NCI-H1105 (cell line): ENCODE measurements at regions not wholly inside any gene's neighbourhood (a gene's known extent, or its start where the extent isn't known, plus 50 kb on each side); places are given as distances from the start of the nearest gene placed in this dataset.
"Not testable (repeated sequence)": the region's sequence is repeated elsewhere in the genome, so short reads cannot be mapped to it uniquely, and the experiment has no call there.

Experiments
- DNase-seq: peaks from one replicate; lab custom pipeline; 2025; lab: John Stamatoyannopoulos, UW

DNA sequence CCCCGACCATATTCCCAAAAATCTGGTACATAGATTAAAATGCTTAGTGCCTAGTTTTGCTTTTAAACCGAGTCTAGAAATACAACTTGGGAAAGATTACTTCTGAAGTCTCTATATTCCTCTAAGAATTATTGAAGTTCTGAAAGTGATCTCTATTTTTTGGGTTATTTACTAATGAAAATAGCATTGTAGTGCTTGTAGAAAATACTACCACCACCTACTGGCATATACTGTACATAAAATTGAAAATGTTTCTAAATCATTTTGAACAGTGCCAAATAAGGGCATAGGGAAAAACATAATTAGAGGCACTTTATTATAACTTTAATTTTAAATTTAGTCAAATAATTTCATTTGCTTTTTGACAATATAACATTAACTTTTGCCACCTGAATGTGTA, 1399.6 kb upstream of the ZEB2 start:
- DNase-seq, result no peak

DNA sequence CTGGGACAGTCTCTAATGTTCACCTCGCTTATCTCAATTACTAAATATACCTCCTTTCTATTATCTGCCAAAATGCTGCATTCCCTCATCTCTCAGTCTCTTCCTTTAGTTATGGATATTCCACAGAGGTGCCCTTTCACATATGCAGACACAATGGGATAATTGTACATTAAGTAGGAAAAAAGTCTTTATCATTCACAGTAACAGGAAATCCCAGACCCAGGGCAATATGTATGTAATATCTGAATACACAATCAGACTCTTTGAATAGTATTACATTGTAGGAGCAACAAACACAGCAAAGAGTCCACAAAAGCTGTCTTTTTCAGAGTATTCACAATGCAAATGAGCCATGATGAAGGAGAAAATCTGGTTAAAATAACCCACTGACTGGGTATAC, 1399.0 kb upstream of the ZEB2 start:
- DNase-seq, result no peak

DNA sequence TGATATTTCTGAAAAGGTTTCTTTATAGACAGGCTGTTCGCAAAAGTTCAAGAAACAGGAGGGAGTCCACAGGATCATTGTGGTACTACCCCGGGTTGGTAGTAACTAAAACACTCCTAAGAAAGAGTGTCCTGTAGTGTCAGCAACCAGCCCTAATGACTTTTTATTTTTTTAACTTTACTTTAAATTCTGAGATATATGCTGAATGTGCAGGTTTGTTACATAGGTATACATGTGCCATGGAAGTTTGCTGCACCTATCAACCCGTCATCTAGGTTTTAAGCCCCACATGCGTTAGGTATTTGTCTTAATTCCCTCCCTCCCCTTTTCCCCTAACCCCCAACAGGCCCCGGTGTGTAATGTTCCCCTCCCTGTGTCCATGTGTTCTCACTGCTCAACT, 1396.9 kb upstream of the ZEB2 start:
- DNase-seq, result no peak

DNA sequence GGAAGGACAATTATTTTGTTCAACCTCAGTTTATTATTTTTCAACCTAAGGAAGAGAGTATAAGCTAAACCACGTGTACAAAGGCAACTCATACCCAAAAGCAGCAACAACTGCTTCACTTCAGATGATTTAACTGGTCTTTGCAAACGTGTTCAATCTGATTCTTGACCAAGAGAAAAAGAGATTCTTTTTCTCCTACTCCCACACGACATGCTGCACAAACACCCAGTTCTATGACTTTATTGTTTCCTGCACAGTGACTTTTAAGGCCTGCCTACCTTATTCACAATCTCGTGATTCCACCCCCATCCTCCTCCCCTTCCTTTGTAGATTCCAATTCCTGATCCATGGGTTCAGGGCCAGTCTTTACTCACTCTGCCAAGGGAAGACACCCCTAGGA, 1394.8 kb upstream of the ZEB2 start:
- DNase-seq, result no peak

DNA sequence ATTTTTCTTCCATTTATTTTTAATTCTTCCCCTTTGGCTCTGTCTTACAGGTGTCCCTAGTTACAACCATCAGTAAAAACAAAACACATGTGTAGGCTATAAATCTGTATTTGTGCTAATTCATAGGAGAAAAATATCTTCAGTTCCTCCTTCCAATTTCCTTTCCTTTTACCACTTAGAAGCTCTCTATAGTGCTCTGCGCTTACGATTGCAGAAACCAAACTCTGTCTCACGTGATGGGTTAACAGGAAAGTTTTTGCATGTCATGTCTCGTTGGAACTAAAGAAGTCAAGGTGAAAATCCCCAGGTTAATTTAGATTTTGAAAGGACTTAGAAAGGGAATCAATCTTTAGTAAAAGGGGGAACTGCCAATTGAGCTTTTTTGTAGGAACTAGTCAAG, 1390.5 kb upstream of the ZEB2 start:
- no peak for DNase-seq

DNA sequence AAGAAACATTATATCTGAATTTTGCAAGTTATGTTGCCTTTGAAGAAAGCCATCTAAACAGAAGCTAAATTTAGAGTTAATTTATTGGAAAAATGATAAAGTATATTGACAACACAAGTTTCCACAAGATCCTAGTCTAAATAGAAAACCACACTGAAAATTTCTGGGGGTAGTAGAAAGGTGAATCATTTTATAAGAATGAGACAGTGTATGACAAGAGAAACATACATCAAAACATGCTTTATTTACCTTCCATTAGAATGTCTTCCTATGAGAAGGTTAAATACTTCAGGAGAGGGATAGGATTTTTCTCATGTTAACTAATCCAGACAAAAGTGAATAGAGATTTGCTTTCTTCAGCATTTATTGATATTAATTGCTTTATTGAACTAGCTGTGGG, 1389.8 kb upstream of the ZEB2 start:
- no peak for DNase-seq

DNA sequence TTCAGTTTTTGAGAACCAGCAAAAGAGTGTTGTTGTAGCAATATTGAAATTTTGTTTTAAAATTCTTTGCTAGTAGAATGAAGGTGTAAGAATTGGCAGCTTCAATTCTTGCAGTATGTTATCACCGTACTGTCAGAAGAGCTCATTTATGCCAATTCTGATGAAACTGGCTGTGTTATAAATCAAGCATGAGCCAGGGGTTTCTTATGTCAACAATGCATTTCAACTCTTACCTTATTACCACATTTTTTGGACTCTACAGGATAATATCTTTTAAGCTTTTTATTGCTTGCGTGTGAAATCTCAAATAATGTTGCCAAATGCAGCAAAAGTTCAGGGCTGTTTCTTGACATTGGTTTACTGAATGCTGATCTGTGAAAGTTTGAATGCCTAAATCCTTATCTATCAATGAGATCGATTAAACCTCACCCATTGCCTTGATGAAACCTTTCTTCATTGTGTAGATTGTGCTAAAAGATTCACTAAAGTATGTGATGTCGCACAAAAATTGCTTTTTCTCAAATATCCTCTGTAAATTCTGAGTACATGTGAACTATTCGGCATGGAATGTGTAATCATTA, 1389.3 kb upstream of the ZEB2 start:
- no peak for DNase-seq

DNA sequence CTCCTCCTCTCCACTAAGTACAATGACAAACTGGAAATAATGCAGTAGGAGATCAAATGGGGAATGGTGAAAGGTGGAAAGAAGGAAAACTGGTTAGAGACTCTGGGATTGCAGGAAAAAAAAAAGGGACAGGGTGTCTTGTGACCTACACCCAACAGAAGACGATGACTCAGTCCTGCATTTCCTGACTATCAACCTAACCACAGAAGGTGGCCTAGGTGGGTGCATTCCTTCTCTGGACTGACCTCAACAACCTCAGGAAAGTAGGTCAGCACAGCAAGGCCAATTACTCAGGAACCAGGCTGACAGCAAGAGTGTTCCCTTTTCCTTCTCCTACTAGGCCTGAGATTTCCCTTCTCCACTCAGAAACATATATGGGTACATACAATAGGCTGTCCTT, 1386.4 kb upstream of the ZEB2 start:
- no peak for DNase-seq

DNA sequence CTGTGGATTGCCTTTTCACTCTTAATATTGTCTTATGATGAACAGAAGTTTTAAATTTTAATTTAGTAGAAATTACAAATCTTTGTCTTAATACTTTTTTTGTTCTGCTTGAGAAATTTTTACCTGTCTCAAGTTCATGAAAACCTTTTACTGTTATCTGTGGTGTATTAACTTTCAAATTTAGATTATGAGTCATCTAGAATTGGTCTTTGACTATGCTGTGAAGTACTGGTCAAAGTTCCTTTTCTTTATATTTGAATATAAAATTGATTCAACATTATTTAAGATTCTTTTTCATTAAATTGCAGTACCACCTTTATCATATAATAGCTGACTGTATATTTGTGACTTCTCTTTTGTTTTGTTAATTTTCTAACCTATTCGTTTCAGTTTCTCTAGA, 1385.5 kb upstream of the ZEB2 start:
- no peak for DNase-seq

DNA sequence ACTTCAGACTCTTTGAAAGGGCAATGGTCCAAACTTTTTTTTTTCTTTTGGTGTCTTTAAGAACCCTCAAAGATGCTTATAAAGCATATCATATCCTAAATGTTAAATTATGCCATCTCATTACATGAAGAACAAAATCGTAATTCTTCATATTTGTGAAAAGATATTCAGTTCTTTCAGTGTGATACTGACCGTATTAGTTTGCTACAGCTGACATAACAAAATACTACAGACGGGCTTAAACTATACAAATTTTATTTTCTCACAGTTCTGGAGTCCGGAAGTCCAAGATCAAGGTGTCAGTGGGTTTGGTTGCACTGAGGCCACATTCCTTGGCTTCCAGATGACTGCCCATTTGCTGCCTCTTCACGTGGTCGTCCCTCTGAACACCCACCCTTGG, 1377.2 kb upstream of the ZEB2 start:
- DNase-seq, result no peak

DNA sequence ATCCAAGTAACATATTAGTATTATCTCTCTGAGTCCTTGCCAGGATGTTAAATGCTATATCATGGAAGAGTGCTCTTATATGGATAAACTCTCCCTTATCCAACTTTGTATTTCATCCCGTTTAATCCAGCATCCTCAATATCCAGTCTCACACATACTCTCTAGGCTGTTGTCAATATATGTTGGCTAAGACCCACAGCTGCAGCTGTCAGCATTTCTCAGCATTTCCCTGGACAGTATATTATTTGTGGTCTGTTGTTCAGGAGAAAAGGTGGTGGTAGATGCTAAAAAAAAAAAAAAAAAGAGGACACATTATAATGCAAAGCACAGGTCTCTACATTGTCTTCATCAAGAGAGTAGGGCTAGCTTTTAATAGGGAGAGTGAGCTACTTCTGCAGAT, 1368.0 kb upstream of the ZEB2 start:
- DNase-seq, result no peak

DNA sequence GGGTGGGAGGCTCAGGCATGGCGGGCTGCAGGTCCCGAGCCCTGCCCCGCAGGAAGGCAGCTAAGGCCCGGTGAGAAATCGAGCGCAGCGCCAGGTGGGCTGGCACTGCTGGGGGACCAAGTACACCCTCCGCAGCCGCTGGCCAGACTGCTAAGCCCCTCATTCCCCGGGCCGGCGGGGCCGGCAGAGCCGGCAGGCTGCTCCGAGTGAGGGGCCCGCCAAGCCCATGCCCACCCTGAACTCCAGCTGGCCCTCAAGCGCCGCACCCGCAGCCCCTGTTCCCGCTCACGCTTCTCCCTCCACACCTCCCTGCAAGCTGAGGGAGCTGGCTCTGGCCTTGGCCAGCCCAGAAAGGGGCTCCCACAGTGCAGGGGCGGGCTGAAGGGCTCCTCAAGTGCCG, 1361.1 kb upstream of the ZEB2 start:
- not testable (repeated sequence) for DNase-seq

DNA sequence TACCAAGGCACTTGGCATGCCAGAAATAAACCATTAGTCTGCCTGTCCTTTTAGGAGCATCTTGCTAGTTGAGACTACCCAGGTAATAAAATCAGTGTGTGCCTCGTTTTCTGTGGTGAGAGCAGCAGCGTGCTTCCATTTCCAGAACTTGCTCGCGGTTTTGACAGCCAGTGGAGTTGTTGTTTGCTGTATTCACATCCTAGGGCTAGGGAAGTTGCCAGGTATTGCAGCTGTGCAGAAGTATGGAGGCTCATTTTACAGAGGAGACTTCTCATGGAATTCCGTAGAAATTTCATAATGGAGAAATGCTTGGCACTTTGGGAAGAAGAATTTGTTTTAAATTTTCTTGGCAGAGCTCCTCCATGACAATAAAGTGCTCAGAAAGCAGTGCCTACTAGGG, 1355.1 kb upstream of the ZEB2 start:
- no peak for DNase-seq

DNA sequence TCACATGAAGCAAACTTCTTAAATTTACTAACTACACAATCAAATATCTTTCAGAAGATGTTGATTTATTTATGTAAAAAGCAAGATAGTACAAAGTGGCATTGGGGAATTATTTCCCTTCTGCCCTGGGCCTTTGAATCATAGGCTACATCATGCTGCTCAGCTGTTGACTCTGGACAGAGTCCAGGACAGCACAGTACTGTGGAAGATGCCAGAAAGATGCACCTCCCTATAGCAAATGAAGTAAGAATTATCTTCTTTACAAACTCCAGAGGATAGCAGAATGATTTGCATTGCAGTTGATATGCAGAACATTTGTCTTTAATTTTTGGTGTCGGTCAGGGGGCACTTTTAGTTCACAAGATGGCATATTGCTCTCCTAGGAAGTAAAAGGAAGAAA, 1354.5 kb upstream of the ZEB2 start:
- DNase-seq, result no peak

DNA sequence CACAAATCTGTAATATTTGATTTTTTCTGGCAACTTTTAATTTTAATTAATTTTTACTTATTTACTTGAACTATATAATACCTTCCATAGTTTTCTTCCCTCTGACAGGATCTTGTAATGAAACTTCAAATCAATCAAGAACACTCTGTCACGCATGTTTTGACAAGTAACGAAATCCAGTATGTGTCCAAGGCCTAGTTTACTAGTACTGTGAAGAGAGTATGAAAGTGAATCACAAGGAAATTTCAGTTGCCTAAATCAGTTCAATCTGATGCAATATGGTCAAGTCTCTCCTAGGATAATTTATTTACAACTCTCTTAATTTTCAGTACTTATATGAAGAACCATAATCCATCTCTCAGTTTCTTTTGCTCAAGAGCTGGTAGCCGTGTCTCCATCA, 1344.6 kb upstream of the ZEB2 start:
- DNase-seq, result no peak

DNA sequence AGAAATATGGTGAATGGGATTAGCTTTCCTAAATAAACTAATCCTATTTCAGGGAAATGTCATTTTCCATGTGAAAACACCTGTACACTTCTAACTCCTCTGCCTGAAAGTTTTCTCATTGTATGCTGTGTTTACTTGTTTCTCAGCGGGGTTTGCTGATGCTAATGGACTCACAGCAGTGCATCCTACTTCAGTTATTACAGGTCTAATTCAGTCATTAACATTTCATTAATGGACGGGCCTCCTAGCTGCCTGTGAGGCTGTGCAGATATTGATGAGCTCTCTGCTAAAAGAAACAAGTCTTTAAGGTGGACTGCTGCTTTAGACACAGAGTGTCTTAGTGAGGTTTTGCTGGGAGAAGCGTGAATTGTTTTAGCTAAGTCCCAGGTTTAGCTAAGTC, 1342.0 kb upstream of the ZEB2 start:
- DNase-seq, result peak; percentile 18

DNA sequence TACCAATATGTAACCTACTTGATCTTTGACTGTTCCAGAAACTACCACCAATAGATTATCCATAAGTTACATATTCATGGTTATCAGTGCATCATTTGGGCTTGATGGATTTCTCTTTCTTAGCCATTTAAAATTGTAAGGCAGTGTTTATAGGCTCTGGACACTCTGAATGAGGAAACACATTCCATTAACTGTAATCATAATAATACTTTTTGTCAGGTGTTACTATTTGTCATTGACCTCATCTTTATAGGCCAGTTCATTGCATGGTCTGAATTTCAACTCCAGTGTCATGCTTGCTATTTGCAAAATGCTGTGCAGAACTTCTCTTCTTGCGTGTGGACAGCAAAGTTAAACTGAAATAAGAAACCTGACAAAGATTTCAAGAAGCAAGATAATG, 1340.2 kb upstream of the ZEB2 start:
- DNase-seq, result no peak

DNA sequence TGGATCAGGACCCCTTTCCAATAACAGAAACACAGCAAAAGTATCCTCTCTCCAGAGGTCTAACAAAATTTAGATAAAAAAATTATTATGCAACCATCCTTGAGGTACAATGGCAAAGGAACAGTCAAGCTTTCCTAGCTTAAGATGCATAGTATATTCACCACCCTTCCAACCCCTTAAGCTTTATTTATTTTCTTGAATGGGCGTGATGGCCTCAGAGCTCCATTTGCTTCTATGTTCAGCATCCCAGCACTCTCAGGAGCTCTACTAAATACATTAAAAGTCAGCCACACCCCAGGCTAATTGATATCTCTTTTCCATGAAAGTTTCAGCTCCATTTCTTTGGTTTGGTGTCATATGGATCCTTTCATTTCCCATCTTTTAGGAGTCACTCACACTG, 1335.2 kb upstream of the ZEB2 start:
- no peak for DNase-seq

DNA sequence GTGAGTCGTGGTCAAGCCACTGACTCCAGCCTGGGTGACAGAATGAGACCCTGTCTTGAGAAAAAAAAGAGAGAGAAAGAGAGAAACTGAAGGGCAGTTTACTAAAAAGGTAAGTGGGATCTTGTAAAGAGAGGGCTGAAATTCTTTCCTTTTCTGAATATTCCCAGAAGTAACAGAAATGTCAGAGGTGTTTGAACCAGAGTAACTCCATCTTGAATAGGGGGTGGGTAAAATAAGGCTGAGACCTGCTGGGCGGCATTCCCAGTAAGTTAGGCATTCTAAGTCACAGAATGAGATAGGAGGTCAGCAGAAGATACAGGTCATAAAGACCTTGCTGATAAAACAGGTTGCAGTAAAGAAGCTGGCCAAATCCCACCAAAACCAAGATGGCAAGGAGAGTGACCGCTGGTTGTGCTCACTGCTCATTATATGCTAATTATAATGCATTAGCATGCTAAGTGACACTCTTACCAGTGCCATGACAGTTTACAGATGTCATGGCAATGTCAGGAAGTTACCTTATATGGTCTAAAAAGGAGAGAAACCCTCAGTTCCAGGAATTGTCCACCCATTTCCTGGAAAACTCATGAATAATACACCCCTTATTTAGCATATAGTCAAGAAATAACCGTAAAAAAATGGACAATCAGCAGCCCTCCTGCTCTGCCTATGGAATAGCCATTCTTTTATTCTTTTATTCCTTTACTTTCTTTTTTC, 1334.3 kb upstream of the ZEB2 start:
- no peak for DNase-seq

DNA sequence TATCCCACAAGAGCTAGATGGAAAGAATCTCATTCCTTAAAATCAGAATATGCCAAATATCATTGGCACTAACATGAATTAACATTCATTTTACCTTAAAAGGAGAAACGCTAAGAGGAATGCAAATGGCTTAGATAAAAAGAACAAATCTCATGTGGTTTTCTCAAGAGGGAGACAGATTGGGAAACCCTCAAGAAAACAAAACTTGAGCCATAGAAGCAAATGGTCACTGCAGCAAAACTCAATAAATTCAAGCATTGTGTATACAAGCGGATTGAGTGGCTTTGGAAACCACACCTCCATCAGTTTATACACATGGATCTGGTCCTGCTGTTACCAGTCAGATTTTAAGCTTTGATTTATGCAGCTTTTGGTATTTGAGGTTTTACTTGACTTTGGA, 1331.8 kb upstream of the ZEB2 start:
- no peak for DNase-seq

DNA sequence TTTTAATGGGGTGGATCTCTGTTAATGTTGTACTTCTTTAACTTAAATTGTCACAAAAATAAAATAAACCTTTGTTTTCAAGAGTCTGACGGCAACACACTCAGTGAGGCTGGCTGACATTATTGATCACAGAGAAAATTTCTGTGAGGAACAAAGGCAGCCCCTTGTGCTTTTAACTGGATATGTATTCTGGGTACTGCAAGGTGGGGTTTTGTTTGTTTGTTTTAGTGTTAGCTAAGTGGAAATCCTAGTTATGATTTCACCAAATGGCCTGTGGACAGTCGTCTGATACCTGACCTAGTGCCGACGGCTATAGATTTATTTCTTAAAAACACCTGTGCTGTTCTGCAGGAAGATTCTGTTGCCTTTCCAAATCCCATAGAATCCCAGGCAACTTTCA, 1329.5 kb upstream of the ZEB2 start:
- DNase-seq, result no peak

DNA sequence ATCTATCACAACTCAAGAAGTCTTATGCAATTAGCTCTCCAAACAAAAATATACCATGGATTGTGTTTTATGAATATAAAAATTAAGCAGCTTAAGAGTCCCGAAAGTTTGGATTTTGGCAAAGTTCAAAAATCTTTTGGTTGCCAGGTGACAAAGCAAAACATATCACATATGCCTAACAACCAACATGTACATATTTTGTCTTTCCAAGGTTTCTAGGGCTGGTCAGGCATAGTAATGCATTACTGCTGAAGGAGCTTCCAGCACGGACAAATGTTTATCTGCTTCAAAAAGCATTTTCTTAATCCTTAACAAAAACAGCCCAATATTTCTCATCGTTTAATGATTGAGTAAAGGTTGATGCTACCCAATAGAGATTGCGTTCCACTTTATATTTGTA, 1327.1 kb upstream of the ZEB2 start:
- DNase-seq, result no peak

DNA sequence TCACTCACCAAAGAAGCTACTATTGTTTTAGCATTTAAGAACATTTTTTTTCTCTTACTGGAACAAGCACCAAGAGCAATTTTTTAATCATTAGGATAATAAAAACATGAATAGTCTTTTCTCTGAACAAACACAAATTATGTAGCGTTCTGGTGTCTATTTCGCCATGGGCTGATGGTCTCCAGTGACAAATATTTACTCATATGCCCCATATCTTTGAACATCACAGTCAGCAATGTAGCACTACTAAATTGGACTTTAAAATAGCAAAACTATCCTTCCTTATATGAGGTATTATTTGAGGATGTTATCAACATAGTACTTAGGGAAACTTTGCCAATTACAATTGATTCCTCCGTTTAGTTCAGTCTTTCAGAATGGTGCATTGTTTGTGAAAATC, 1326.0 kb upstream of the ZEB2 start:
- no peak for DNase-seq

DNA sequence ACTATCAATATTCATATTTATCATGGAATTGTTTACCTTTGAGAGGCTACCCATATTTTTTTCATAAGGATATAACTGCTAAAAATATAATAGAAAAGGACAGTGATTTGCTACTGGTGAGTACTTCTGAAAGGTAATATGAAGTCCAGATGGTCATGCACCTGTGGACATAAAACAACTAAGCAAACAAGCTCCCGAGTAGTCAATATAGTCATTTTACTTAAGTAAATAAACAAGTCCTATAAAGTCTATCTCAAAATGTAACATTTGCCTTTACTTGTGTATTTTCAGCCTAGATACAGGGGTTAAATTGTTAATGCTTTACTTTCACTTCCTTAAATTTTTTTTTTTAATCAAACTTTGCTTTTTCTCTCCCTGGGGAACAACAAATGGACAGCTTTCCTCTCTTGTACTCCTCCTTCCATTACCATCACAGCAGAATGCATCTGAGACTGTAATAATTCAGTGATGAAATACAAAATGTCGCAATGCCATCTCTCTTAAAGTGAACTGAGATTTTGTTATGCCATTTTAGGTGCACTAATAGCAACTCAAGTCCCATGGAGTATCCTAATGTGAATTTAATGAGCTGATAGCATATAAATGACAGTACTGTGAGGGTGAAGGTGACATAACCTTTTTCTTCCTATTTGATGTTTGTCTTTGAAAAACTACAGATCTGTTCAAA, 1325.4 kb upstream of the ZEB2 start:
- DNase-seq, result peak; percentile 31
